ENCODE measurements at regions not wholly inside any gene's neighbourhood (a gene's known extent, or its start where the extent isn't known, plus 50 kb on each side); places are given as distances from the start of the nearest gene placed in this dataset.
"Not testable (repeated sequence)": the region's sequence is repeated elsewhere in the genome, so short reads cannot be mapped to it uniquely, and the experiment has no call there.

DNA sequence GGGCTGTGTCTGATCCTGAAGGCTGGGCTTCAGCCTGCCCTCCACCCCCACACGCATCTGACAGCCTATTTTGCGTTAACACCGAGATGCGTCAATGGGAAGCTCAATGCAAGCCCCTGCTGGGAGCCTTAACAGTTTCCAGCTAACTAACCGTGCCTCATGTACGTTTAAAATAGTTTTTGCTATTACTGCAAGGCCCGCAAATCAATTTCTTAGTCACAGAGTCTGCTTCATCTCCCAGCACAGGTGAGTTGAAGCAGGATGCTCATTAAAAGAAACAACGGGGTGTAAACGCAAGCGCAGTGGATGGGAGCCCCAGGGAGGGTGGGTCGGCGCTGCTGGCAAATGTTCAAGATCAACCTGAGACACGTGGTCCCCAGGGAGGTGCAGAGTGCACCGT, 142.8 kb upstream of the PHACTR3 start:
- DNase-seq (ENCODE audit: low spot score), result no peak

DNA sequence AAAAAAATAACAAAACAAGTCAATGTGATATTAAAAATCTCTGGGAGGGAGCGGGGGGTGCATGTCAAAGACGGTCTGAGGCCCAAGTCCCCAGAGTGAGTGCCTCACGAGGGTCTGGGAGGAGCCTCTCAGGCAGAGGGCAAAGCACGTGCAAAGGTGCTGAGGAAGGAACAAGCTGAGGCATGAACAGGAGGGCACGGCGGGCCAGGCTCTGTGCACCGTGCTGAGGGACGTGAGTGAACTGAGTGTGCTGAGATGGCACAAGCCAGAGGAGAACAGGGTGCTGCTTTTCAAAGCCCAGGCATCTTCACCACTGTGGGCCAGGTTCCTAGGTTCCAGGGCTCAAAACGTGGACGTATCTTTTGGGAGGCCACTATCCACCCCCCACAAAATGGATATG, 142.1 kb upstream of the PHACTR3 start:
- DNase-seq (ENCODE audit: low spot score), result no peak

DNA sequence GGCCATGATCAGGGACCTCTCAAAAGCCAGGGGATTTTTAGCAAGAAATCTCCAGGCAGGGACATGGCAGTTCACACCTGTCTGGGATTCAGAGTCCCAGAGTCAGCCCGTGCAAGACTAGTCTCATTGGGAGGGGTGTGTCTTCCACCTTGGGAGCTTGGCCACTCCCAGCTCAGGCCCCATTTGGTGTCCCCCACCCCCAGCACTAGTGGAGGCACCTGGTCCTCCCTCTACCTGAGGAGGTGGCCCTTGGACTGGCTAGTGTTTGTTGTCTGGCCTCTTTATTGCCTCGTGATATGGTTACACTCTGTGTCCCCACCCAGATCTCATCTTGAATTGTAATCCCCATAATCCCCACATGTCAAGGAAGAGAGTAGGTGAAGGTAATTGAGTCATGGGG, 140.8 kb upstream of the PHACTR3 start:
- no peak for DNase-seq (ENCODE audit: low spot score)

DNA sequence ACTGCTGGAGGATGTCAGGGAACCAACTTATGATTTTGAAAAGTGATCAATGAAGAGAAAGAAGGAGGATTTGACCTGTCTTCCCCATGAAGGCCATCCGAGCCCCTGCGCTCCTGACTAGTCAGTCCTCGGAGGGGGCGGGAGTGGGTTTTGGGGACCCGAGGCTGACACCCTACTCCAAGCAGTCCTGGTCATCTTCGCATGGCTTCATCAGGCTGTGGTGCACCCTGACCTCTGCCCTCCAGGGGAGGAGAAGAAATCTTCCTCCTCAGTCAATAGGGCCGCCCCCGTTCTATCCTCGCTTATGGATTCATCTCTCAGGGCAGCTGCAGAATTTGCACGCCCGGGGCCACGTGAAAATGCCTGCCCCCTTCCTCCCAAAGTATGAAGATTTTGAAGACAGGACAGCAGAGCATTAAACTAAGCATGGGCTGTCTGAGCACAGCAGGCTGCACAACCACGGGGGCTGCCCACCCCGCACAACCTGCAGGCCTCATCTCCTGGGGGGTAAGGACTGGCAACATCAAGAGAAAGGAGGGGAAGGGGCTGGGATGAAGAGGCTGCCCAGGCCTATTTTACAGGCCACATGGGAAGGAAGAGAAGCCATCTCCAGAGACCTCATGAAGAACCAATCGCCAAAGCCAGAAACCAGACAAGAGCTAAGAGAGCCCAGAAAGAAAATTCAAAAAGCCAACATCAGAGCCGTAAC, 138.1 kb upstream of the PHACTR3 start:
- no peak for DNase-seq (ENCODE audit: low spot score)

DNA sequence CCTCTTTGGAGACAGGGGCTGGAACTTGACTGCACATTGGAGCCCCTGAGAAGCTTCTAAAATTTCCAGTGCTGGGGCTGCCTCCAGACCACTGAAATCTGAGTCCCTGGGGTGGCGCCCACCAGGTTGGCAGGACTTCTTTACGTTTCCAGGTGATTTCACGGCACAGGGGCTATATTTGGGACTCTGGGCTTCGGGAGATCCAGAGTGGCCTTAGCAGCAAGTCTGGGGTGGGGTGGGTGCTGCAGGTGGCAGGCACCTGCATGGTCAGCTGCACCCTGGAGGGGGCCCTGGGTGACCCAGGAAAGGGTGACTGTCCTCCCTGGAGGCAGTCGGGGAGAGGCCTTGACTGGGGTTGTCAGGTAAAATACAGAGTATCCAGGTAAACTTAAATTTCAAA, 135.5 kb upstream of the PHACTR3 start:
- no peak for DNase-seq (ENCODE audit: low spot score)

DNA sequence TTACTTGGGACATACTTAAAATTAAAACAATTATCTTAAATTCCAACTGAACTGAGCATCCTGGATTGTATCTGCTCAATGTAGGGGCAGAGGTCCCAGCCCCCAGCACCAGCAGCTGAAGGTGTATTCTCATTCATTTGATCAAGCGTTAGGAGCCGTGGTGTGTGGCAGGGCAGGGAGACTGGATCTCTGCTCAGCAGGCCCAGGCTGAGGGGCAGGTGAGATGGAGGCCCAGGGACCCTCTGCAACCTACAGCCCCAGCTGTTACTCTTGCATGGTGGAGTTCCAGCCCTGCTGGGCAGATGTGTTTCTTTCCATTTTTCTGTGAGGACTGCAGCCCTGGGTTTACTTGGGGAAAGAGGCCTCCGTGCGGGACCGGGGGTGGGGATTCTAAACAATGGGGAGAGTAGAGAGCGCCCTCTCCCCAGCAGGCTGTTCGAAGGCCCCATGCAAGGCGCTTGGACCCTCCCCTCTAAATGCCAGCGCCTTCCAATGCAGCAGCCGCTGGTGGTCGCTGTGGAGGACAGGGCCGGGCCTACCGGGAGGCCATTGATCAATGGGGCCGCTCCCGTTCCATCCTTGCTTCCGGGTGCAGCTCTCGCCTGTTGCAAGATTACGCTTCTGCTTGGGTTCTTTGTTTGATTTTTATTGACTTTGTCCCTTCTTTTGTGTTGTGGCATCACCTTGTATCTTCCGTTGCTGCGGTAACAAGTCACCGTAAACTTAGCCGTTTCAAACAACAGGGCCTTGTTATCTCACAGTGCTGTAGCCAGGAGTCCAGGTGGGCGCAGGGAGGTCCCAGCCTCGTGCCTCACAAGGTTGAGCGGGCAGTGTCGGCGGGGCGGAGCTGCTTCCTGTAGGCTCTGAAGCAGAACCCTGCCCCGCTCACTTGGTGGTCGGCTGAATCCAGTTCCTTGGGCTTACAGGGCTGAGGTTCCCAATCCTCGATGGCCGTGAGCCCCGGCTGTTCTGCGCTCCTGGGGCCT, 134.8 kb upstream of the PHACTR3 start:
- no peak for DNase-seq (ENCODE audit: low spot score)

DNA sequence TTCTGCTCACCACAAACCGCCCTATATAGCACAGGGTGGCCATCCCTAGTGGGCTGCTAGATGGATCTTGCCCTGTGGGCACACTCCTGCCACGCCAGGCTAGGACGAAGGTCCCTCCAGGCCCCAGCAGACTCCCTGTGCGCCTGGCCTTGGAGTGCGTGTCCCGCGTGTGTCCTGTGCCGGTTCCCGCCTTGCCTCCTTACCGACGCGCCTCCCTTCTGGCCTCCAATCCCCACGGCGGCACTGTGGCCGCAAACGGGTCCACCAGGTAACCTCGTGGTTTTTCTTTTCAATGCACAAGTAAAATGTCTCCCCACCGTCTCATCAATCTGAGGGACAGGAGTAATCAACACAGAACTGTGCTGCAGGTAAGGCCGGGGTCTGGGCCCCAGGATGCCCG, 133.8 kb upstream of the PHACTR3 start:
- DNase-seq (ENCODE audit: low spot score), result no peak

DNA sequence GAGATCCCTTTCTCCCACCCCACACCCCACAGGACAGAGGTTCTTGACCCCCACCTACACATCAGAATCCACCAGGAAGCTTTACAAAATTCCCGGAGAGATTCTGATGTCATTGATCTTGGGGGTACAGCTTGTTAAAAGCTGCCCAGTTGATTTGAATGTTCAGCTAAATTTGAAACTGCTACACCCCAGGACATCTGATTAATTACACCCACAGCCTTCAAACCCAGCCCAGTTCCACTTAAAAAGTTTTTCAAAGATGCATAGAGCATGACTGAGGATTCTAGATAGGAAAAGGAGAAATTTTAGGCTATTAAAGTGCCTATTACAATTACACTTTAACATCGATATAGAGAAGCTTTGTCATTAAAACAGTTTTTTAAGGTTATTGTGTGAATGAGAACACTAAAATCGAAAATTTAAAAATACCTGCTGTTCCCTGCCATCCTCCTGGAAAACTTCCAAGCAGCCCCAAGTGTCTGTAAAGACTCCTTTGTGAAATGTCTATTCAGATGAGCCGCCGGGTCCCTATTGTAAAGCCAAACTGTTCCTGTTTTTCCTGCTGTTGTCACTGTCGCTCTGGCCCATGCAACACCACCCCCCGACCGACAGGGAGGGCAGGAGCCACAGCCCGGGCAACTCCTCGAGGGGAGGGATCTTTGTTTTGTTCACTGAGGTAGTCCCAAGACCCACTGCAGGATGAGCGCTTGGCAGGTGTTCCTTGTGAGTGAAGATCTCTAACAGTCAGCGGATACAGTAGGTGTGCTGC, 132.5 kb upstream of the PHACTR3 start:
- DNase-seq (ENCODE audit: low spot score), result no peak

DNA sequence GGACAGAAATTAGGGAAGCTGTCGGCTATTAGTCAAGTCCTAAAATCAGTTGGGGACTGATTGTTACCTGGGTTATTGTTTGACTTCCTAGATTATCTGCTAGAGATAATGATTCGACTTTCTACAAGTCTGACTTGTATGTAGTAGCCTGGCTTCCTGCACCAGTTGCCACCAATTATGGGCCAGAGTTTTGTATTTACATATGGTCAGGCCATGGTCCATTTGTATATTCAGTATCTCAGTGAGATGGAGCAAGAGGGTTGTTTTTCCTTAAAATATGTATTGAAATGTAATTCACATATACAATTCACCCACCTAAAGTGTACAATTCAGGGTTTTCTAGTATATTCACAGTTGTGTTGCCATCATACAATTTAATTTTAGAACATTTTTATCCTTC, 130.6 kb upstream of the PHACTR3 start:
- no peak for DNase-seq (ENCODE audit: low spot score)

DNA sequence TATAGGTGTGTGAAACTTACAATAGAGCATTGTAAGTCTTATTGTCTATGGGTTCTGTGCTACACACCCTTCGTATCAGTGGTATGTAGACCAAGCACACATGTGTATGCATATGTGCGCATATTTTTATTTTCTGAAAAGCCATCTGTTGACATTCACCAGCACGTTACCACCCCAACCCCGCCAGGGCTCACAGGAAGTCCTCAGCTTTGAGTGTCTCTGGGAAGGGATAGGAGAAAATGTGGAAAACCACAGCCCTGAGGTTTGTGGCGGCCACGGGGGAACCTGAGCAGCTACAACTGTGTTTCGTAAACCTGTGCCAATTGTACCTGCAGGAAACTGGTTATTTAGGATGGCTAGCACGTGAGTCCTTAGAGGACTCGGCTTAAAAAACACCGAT, 123.3 kb upstream of the PHACTR3 start:
- no peak for DNase-seq (ENCODE audit: low spot score)

DNA sequence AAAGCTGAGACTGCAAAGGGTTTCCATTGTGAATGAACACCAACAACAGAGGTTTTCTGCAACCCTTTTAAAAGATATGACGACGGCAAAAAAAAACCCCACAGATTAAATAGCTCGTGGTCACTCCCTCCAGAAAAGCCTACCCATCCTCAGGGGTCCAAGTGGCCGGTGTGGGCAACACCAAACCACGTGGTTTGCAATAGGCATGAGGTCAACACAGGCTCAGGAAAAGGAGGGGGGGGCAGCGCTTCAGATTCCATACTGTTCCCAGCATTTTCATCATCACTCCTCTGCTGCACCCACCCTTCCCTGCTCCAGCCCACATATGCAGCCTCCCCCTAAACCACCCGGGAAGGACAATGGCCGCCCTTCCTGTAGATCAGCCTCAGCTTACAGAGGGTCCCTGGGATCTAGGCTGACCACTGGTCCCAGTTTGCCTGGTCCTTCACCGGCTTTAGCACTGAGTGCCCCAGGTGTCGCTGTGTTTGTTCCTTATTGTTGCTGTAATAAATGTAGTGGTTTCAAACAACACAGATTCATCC, 122.8 kb upstream of the PHACTR3 start:
- no peak for DNase-seq (ENCODE audit: low spot score)

DNA sequence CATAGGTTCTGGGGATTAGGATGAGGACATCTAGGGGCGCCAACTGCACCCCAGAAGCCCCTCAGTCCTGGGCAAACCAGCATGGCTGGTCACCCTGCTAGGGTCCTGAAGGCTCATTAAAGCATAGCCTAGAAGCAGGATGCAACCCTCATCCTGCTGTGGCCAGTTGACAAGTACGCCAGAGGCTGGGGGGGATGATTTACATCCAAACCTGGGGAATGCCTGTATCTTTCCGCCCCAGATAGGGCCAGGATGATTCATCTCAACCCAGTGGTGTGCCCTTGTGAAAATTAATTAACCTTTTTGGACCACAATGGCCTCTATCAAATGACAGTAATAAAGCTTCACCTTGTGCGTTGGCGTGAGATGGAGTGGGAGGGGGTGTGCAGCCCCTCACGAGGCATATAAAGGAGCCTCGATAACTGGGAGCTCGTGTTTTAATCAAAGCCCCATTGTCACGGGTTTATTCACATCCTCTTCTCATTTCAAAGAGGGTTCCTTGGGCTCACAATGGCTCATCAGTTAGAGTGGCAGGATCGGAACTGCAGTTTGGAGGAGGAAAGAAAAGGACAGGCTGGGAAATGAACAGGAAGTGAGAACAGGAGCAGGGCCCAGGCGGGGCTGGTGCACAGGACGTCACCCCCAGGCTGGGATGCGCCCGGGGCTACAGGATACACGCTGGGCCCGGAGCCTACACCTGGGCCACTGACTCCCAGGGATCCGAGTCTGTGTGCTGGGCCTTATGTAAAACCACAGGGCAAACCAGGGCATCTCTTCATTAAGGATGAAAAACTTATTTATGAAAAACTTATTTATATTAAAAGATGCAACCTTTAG, 121.8 kb upstream of the PHACTR3 start:
- no peak for DNase-seq (ENCODE audit: low spot score)

DNA sequence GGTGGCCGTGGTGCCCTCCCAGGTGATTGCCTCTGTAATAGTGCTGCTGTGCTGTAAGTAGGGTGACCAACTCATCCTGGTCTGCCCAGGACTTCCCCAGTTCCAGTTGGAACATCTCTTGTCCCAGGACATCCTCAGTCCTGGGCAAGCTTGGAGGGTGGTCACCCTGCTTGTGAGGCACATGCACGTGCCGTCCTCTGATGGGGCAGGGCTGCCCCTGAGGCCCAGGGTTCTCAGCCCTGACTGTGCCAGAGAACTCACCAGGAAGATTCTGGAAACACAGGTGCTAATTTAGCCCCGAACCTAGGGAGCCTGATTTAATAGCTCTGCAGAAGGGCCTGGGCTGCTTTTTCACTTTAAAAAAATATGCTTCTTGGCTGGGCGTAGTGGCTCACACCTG, 120.9 kb upstream of the PHACTR3 start:
- DNase-seq (ENCODE audit: low spot score), result no peak

DNA sequence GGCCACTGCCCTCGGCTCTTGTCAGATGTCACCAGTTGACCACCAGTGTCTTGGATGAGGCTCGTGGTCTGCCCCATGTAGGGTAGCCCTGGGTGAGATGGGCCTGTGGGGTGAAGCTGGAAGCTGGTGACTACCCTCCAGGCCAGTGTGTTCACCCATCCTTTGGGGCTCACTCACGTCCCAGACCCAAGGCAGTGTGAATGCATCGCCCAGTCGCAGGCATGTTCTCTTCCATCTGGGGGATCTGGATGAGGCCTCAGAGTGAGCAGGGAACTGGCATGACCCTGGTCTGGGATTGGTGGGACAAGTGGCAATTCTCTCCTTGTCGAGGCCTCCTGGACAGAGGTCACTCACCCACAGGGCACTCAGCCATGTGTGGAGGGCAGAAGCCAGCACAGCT, 120.1 kb upstream of the PHACTR3 start:
- DNase-seq (ENCODE audit: low spot score), result no peak

DNA sequence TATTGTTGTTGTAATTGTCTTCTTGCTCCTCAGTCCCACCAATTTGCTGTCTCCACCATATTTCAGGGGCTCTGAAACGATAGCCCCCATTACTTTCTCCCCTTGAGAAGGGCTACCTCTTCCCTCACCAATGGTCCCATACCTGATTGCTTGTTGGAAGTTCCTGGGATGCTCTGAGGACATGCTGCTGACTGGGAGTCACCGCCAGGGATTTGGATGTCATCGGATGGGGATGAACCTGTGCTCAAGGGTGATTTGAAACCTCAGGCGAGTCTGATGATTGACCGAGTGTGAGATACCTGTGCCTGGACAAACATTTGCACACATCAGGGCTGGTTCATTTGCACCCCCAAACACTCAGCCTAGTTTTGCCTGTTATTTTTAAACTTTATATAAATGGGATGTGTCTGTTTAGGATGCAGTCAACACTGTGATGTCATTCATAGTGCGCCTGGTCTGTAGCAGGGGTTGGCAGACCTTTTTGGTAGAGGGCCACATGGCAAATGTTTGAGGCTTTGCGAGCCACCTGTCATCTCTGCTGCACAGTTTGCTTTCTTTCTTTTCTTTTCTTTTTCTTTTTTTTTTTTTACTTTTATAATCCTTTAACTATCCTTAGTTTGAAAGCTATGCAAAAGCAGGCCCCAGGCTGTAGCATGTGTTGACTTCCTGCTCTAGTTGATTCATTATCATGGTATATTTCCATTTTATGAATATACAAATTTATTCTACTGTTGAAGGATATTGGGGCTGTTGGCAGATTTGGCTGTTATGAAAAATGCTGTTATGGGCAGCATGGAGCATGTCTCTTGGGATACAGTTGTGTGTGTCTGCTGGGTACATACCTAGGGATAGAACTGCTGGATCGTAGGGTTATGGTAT, 118.5 kb upstream of the PHACTR3 start:
- DNase-seq (ENCODE audit: low spot score), result no peak

DNA sequence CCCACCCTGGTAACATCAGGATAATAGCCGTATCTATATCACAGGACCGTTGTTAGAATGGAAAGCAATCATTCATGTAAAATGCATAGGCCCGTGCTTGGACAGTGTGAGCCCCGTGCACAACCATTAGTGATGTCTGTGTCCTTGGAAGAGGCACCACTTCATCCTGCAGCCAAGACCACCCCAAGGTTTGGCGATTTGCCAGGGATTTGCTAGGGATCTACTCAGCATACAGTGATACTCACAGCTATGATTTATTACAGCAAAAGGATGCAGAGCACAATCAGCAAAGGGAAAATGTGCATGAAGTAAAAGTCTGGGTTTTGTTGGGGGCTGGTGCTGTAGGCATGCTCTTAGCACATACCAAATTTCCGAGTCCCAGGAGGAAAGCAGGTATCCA, 115.9 kb upstream of the PHACTR3 start:
- not testable (repeated sequence) for DNase-seq (ENCODE audit: low spot score)

DNA sequence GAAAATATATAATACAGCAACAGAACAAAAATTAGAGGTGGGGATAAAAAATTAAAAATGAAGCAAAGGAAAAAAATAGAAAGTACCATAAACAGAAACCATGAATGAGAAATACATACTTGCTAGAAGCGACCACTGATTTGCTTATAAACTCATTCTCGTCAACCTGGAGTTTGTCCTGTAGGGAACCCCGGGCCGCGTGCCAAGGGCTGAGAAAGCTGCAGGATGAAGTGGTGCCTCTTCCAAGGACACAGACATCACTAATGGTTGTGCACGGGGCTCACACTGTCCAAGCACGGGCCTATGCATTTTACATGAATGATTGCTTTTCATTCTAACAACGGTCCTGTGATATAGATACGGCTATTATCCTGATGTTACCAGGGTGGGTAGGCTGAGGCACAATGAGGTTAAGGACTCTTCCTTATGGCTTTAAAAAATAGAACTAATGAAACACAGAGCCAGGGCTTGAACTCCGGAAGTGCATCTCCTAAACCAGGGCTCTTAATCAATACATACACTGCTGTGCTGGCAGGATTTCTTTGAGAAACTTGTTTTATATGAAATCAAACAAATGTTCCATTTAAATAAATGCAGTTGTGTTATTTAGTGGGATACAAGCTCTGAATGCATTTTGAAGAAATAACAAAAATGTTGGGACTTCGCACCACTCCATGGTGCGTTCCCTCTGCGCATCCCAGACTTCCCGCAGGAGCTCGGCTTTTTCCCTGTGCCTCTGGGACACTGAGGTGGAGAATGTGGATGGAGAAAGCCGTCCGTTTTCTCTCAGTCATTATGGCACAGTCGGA, 113.9 kb upstream of the PHACTR3 start:
- DNase-seq (ENCODE audit: low spot score), result not testable (repeated sequence)

DNA sequence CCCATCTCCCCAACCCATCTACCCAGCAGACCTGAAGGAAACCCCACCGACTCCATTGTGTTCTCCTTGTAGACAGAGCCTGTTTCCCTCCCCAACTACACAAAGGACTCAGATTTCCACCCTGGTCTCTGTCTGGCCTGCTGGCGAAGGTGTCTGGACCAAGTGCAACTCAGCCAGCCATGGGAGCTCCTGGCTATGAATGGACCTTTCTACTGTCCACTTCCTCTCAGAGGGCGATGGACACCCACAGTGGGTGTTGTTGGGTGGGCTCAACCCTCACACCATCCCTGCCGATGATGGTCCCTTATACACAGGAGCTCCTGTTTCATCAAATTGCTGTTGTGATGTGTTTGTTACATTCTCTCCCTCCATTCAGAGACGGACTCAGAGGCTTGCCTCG, 112.5 kb upstream of the PHACTR3 start:
- DNase-seq (ENCODE audit: low spot score), result no peak

DNA sequence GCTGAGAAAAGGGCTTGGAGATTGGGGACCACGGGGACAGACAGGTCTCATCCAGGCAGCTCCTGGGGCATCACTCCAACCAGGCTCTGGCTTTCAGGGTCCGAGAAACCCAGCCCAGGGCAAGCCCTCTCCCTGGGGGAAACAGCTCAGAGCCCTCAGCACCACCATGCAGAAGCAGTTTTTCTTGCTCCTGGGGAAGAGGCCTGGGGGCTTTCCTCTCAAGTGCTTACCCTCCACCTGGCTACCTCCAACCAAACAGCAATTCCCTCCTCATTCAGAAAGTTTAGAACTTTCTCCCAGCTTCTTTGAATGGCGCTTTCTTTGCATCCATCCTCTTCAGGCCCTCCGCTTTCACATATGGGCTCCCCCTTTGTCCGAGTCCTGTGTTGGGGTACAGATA, 110.4 kb upstream of the PHACTR3 start:
- no peak for DNase-seq (ENCODE audit: low spot score)

DNA sequence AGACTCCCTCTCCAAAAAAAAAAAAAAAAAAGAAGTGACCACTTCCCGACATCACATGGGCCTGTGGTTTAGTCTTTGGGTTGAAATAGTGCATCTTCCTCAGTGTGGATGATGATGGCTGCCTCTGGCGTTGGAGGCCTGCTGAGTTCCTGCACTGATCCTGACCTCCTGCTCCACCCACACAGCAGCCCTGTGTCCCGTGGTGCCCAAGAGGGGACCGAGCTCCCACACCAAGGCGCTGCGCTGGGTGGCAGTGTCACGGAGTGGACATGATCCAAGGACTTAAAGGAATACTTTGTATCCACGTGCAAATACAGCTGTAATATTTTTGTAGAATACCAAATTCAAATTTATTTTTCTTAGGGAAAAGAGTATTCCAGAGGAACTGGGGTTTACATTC, 109.2 kb upstream of the PHACTR3 start:
- DNase-seq (ENCODE audit: low spot score), result no peak
